ENCODE measurements at regions not wholly inside any gene's neighbourhood (a gene's known extent, or its start where the extent isn't known, plus 50 kb on each side); places are given as distances from the start of the nearest gene placed in this dataset.
"Not testable (repeated sequence)": the region's sequence is repeated elsewhere in the genome, so short reads cannot be mapped to it uniquely, and the experiment has no call there.

DNA sequence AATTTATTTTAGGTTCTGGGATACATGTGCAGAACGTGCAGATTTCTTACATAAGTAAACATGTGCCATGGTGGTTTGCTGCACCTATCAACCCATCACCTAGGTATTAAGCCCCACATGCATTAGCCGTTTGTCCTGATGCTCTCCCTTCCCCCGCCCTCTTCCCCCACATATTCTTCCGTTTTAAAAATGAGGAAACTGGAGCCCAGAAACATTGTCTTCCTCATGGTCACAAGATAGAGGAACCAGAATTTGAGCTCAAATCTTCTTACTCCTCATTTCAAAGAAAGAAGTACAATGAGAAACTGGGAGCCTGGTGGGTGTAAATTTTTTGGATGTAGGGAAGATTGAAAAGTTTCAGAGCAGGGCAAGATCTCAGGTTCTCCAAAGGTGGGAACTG is 56.1 kb upstream of the USP3 start:
- Mint-ChIP-seq H3K27ac (ENCODE audit: low read depth, unreplicated experiment) (no peak overlapping the region), H3K36me3 (ENCODE audit: insufficient read depth, unreplicated experiment) (no peaks in the 10 kb centered on the region), H3K9me3 (ENCODE audit: unreplicated experiment) (no peaks in the 10 kb centered on the region), H3K27me3 (ENCODE audit: insufficient read depth, unreplicated experiment) (peaks cover 10% of the 10 kb centered on the region), H3K4me1 (ENCODE audit: insufficient read depth, unreplicated experiment) (peaks cover 8% of the 10 kb centered on the region), H3K4me3 (ENCODE audit: unreplicated experiment) (no peak overlapping the region)
- BruUV-seq (replicated peaks), result no TSS peak
- TF ChIP-seq, protein P1, sequence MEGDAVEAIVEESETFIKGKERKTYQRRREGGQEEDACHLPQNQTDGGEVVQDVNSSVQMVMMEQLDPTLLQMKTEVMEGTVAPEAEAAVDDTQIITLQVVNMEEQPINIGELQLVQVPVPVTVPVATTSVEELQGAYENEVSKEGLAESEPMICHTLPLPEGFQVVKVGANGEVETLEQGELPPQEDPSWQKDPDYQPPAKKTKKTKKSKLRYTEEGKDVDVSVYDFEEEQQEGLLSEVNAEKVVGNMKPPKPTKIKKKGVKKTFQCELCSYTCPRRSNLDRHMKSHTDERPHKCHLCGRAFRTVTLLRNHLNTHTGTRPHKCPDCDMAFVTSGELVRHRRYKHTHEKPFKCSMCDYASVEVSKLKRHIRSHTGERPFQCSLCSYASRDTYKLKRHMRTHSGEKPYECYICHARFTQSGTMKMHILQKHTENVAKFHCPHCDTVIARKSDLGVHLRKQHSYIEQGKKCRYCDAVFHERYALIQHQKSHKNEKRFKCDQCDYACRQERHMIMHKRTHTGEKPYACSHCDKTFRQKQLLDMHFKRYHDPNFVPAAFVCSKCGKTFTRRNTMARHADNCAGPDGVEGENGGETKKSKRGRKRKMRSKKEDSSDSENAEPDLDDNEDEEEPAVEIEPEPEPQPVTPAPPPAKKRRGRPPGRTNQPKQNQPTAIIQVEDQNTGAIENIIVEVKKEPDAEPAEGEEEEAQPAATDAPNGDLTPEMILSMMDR (IDR thresholded peaks at IDR 0.05; ENCODE audit: unreplicated experiment), result no peak
- intact Hi-C loops (cut with micrococcal nuclease), result no loop called here
- POLR2A ChIA-PET, result no interaction called here
- CTCF ChIA-PET, result interaction anchor here (1.9 kb wide), 1 partner anchor 13 kb away, joined by 4 read pairs; no protein-coding TSS in a partner anchor
- DNase-seq (ENCODE audit: unreplicated experiment), result no peak

DNA sequence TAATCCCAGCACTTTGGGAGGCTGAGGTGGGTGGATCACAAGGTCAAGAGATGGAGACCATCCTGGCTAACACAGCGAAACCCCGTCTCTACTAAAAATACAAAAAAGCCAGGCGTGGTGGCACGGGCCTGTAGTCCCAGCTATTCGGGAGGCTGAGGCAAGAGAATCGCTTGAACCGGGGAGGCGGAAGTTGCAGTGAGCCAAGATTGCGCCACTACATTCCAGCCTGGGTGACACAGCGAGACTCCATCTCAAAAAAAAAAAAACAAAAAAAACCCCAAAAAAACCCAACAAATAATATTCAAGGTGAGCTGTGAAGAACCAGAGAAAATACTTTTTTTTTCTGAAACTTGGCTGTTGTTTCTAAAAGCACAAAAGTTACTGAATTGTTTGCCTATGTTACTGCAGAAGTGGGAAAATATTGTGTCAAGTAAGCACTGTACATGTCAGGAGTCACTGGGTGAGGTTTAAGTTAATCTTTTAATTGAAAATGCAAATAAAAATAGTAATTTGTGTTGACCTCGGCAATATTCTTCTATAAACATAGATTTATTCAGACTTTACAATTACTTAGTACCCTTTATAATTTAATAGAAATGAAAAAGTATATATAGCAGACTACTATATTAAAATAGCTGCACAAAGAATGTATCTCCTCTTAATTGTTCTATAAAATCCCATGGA is 55.4 kb upstream of the USP3 start:
- BruUV-seq (replicated peaks); H3K36me3 Mint-ChIP-seq (ENCODE audit: insufficient read depth, unreplicated experiment); H3K4me1 Mint-ChIP-seq (ENCODE audit: insufficient read depth, unreplicated experiment); H3K4me3 Mint-ChIP-seq (ENCODE audit: unreplicated experiment); H3K27me3 Mint-ChIP-seq (ENCODE audit: insufficient read depth, unreplicated experiment); H3K27ac Mint-ChIP-seq (ENCODE audit: low read depth, unreplicated experiment); intact Hi-C loops (cut with micrococcal nuclease); H3K9me3 Mint-ChIP-seq (ENCODE audit: unreplicated experiment): not testable (repeated sequence)
- DNase-seq (ENCODE audit: unreplicated experiment), result peak; percentile 2
- POLR2A ChIA-PET, result interaction anchor here (0.6 to 1.3 kb wide), 2 partner anchors 12 to 638 kb away, joined by 3 to 6 read pairs; no protein-coding TSS in a partner anchor
- CTCF ChIA-PET, result interaction anchor here (1.9 kb wide), 1 partner anchor 14 kb away, joined by 4 read pairs; no protein-coding TSS in a partner anchor

DNA sequence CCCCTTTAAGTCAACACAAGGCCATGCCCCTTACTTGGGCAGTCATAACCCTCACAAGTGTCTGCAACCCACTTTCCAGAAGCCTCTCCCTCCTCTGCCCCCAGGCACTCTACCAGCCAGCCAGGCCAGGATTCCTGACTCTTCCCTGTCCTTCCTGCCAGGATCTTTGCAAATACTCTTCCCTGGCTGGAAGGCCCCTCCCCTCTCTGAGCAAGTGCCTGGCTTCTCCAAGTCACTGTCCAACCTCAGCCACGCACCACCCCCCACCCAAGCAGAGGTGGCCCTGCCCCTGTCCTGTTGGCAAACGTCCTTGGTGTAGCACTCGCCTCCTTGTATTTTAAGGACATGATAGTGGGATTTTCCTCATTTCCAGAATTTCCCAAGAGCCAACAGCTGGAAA is 54.7 kb upstream of the USP3 start:
- Mint-ChIP-seq H3K36me3 (ENCODE audit: insufficient read depth, unreplicated experiment) (no peaks in the 10 kb centered on the region), H3K4me3 (ENCODE audit: unreplicated experiment) (no peak overlapping the region), H3K4me1 (ENCODE audit: insufficient read depth, unreplicated experiment) (peaks cover 8% of the 10 kb centered on the region)

DNA sequence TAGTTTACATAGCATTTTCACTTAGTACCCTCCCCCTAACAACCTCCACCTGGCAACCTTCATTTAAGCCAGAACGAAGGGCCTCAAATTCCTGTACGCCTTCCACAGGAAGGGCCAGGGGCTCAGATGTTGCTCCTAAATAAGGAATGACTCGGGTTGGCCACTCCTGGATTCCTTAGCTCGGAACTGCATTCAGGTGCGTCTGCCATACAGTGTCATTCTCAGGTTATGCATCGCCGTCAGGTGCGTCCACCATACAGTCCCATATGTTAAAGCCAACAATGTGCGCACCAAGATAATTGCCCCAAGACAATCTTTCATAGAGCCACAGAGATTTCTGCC is 53.5 kb upstream of the USP3 start:
- BruUV-seq (replicated peaks), result no TSS peak
- DNase-seq (ENCODE audit: unreplicated experiment), result no peak
- no peak overlapping the region for H3K4me3 Mint-ChIP-seq (ENCODE audit: unreplicated experiment)
- no peaks in the 10 kb centered on the region for H3K27me3 Mint-ChIP-seq (ENCODE audit: insufficient read depth, unreplicated experiment)
- no peaks in the 10 kb centered on the region for H3K36me3 Mint-ChIP-seq (ENCODE audit: insufficient read depth, unreplicated experiment)
- H3K9me3 Mint-ChIP-seq (ENCODE audit: unreplicated experiment), result no peaks in the 10 kb centered on the region
- no peak overlapping the region for H3K27ac Mint-ChIP-seq (ENCODE audit: low read depth, unreplicated experiment)
- ChIA-PET POLR2A (no interaction called here), CTCF (interaction anchor here (0.7 kb wide), 1 partner anchor 618 kb away, joined by 3 read pairs; no protein-coding TSS in a partner anchor)
- TF ChIP-seq, protein P1 (IDR thresholded peaks at IDR 0.05; ENCODE audit: unreplicated experiment), result no peak
- peaks cover 8% of the 10 kb centered on the region for H3K4me1 Mint-ChIP-seq (ENCODE audit: insufficient read depth, unreplicated experiment)
- intact Hi-C loops (cut with micrococcal nuclease), result no loop called here

More for the DNA sequence above, 54.7 kb upstream of the USP3 start:
- intact Hi-C loops (cut with micrococcal nuclease), result no loop called here
- no TSS peak for BruUV-seq (replicated peaks)
- ChIA-PET POLR2A (interaction anchor here (1.3 kb wide), 1 partner anchor 13 kb away, joined by 6 read pairs; no protein-coding TSS in a partner anchor), CTCF (no interaction called here)
- TF ChIP-seq, protein P1 (IDR thresholded peaks at IDR 0.05; ENCODE audit: unreplicated experiment), result no peak
- H3K9me3 Mint-ChIP-seq (ENCODE audit: unreplicated experiment), result no peaks in the 10 kb centered on the region
- no peak overlapping the region for H3K27ac Mint-ChIP-seq (ENCODE audit: low read depth, unreplicated experiment)
- H3K27me3 Mint-ChIP-seq (ENCODE audit: insufficient read depth, unreplicated experiment), result no peaks in the 10 kb centered on the region
- DNase-seq (ENCODE audit: unreplicated experiment), result peak; percentile 73

Measured in MCF 10A (cell line).